ENCODE measurements at regions not wholly inside any gene's neighbourhood (a gene's known extent, or its start where the extent isn't known, plus 50 kb on each side); places are given as distances from the start of the nearest gene placed in this dataset.

DNA sequence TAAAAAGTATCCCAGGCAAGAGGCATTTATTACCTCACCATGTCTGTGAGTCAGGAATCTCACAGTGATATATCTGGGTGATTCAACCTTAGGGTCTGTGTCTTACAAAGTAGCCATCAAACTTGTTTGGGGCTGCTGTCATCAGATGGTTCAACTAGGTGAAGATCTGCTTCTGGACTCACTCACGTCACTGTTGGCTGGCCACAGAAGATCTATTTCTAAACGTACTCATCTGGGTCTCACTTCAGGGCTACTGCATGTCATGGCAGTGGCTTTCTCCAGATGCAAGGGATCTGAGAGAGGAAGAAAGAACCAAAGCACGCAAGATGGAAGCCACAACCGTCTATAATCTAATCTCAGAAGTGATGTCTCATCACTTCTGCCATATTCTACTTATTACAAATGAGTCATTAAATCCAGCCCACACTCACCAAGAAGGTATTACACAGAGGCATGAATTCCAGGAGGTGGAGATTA lies 267.8 kb upstream of the ANKRD50 start (continued):
- TF ChIP-seq CHD7 (IDR thresholded peaks at IDR 0.05; ENCODE audit: insufficient replicate concordance, low read length) (no peak), CBX8 (IDR thresholded peaks at IDR 0.05; ENCODE audit: borderline replicate concordance, low read depth, low read length) (no peak)

Measured in H1 (cell line).